ENCODE measurements at regions not wholly inside any gene's neighbourhood (a gene's known extent, or its start where the extent isn't known, plus 50 kb on each side); places are given as distances from the start of the nearest gene placed in this dataset.
"Not testable (repeated sequence)": the region's sequence is repeated elsewhere in the genome, so short reads cannot be mapped to it uniquely, and the experiment has no call there.

GRCh38 chr14:81584495-81584894 is 50.8 kb upstream of the SEL1L start:
- 97% methylated on average over 2 of the region's 2 CpGs for WGBS
- Histone ChIP-seq H3K27ac (ENCODE audit: low read depth in 1 of 2, low read length in 1 of 2) (no peak overlapping the region), H3K4me3 (ENCODE audit: low read length in 2 of 2) (no peak overlapping the region), H3K36me3 (ENCODE audit: control insufficient read depth in 2 of 2, insufficient read depth in 2 of 2, low read length in 1 of 2) (no peaks in the 10 kb centered on the region), H3K27me3 (ENCODE audit: control insufficient read depth in 2 of 2, insufficient read depth in 1 of 2, low read length in 1 of 2) (no peaks in the 10 kb centered on the region), H3K9me3 (ENCODE audit: control insufficient read depth in 2 of 2, insufficient read depth in 1 of 2, low read length in 1 of 2) (no peaks in the 10 kb centered on the region), H3K4me1 (ENCODE audit: control insufficient read depth in 2 of 2, insufficient read depth in 2 of 2, low read length in 2 of 2) (no peaks in the 10 kb centered on the region)
- DNase-seq (ENCODE audit: low read depth in 6 of 9, low spot score in 9 of 9) = no peak

GRCh38 chr14:81589381-81590065 is 55.9 kb upstream of the SEL1L start:
- 94% methylated on average over 7 of the region's 7 CpGs for WGBS
- H3K4me1 ChIP-seq (ENCODE audit: control insufficient read depth in 2 of 2, insufficient read depth in 2 of 2, low read length in 2 of 2) = no peaks in the 10 kb centered on the region
- H3K27ac ChIP-seq (ENCODE audit: low read depth in 1 of 2, low read length in 1 of 2) = no peak overlapping the region
- no peaks in the 10 kb centered on the region for H3K36me3 ChIP-seq (ENCODE audit: control insufficient read depth in 2 of 2, insufficient read depth in 2 of 2, low read length in 1 of 2)
- no peak for DNase-seq (ENCODE audit: low read depth in 6 of 9, low spot score in 9 of 9)
- no peaks in the 10 kb centered on the region for H3K9me3 ChIP-seq (ENCODE audit: control insufficient read depth in 2 of 2, insufficient read depth in 1 of 2, low read length in 1 of 2)
- H3K27me3 ChIP-seq (ENCODE audit: control insufficient read depth in 2 of 2, insufficient read depth in 1 of 2, low read length in 1 of 2) = no peaks in the 10 kb centered on the region
- H3K4me3 ChIP-seq (ENCODE audit: low read length in 2 of 2) = no peak overlapping the region

GRCh38 chr14:81591266-81591665 is 57.6 kb upstream of the SEL1L start:
- H3K4me1 ChIP-seq (ENCODE audit: control insufficient read depth in 2 of 2, insufficient read depth in 2 of 2, low read length in 2 of 2) = no peaks in the 10 kb centered on the region
- no peak for DNase-seq (ENCODE audit: low read depth in 6 of 9, low spot score in 9 of 9)
- WGBS = 89% methylated on average over 3 of the region's 3 CpGs

GRCh38 chr14:81594012-81594411 is 60.4 kb upstream of the SEL1L start:
- DNase-seq (ENCODE audit: low read depth in 6 of 9, low spot score in 9 of 9) = no peak
- Histone ChIP-seq H3K4me1 (ENCODE audit: control insufficient read depth in 2 of 2, insufficient read depth in 2 of 2, low read length in 2 of 2) (no peaks in the 10 kb centered on the region), H3K27me3 (ENCODE audit: control insufficient read depth in 2 of 2, insufficient read depth in 1 of 2, low read length in 1 of 2) (no peaks in the 10 kb centered on the region), H3K27ac (ENCODE audit: low read depth in 1 of 2, low read length in 1 of 2) (no peak overlapping the region), H3K36me3 (ENCODE audit: control insufficient read depth in 2 of 2, insufficient read depth in 2 of 2, low read length in 1 of 2) (no peaks in the 10 kb centered on the region), H3K9me3 (ENCODE audit: control insufficient read depth in 2 of 2, insufficient read depth in 1 of 2, low read length in 1 of 2) (no peaks in the 10 kb centered on the region), H3K4me3 (ENCODE audit: low read length in 2 of 2) (no peak overlapping the region)
- 83% methylated on average over 6 of the region's 6 CpGs for WGBS

More at GRCh38 chr14:81591266-81591665, 57.6 kb upstream of the SEL1L start:
- H3K9me3 ChIP-seq (ENCODE audit: control insufficient read depth in 2 of 2, insufficient read depth in 1 of 2, low read length in 1 of 2) = no peaks in the 10 kb centered on the region
- no peak overlapping the region for H3K4me3 ChIP-seq (ENCODE audit: low read length in 2 of 2)
- no peak overlapping the region for H3K27ac ChIP-seq (ENCODE audit: low read depth in 1 of 2, low read length in 1 of 2)
- no peaks in the 10 kb centered on the region for H3K36me3 ChIP-seq (ENCODE audit: control insufficient read depth in 2 of 2, insufficient read depth in 2 of 2, low read length in 1 of 2)
- no peaks in the 10 kb centered on the region for H3K27me3 ChIP-seq (ENCODE audit: control insufficient read depth in 2 of 2, insufficient read depth in 1 of 2, low read length in 1 of 2)

GRCh38 chr14:81605660-81606059 is 72.0 kb upstream of the SEL1L start:
- WGBS = 94% methylated on average over 6 of the region's 6 CpGs
- H3K4me3 ChIP-seq (ENCODE audit: low read length in 2 of 2) = no peak overlapping the region
- no peaks in the 10 kb centered on the region for H3K36me3 ChIP-seq (ENCODE audit: control insufficient read depth in 2 of 2, insufficient read depth in 2 of 2, low read length in 1 of 2)
- H3K27me3 ChIP-seq (ENCODE audit: control insufficient read depth in 2 of 2, insufficient read depth in 1 of 2, low read length in 1 of 2) = no peaks in the 10 kb centered on the region
- DNase-seq (ENCODE audit: low read depth in 6 of 9, low spot score in 9 of 9) = no peak
- H3K9me3 ChIP-seq (ENCODE audit: control insufficient read depth in 2 of 2, insufficient read depth in 1 of 2, low read length in 1 of 2) = no peaks in the 10 kb centered on the region
- H3K27ac ChIP-seq (ENCODE audit: low read depth in 1 of 2, low read length in 1 of 2) = no peak overlapping the region
- H3K4me1 ChIP-seq (ENCODE audit: control insufficient read depth in 2 of 2, insufficient read depth in 2 of 2, low read length in 2 of 2) = no peaks in the 10 kb centered on the region

GRCh38 chr14:81613341-81614045 is 79.8 kb upstream of the SEL1L start:
- Histone ChIP-seq H3K4me1 (ENCODE audit: control insufficient read depth in 2 of 2, insufficient read depth in 2 of 2, low read length in 2 of 2) (no peaks in the 10 kb centered on the region), H3K36me3 (ENCODE audit: control insufficient read depth in 2 of 2, insufficient read depth in 2 of 2, low read length in 1 of 2) (no peaks in the 10 kb centered on the region), H3K4me3 (ENCODE audit: low read length in 2 of 2) (no peak overlapping the region), H3K27me3 (ENCODE audit: control insufficient read depth in 2 of 2, insufficient read depth in 1 of 2, low read length in 1 of 2) (no peaks in the 10 kb centered on the region), H3K9me3 (ENCODE audit: control insufficient read depth in 2 of 2, insufficient read depth in 1 of 2, low read length in 1 of 2) (no peaks in the 10 kb centered on the region), H3K27ac (ENCODE audit: low read depth in 1 of 2, low read length in 1 of 2) (no peak overlapping the region)
- 60% methylated on average over 6 of the region's 6 CpGs for WGBS
- DNase-seq (ENCODE audit: low read depth in 6 of 9, low spot score in 9 of 9) = no peak

- H3K27ac ChIP-seq (ENCODE audit: low read depth in 1 of 2, low read length in 1 of 2); H3K4me1 ChIP-seq (ENCODE audit: control insufficient read depth in 2 of 2, insufficient read depth in 2 of 2, low read length in 2 of 2); H3K9me3 ChIP-seq (ENCODE audit: control insufficient read depth in 2 of 2, insufficient read depth in 1 of 2, low read length in 1 of 2); DNase-seq (ENCODE audit: low read depth in 6 of 9, low spot score in 9 of 9); H3K27me3 ChIP-seq (ENCODE audit: control insufficient read depth in 2 of 2, insufficient read depth in 1 of 2, low read length in 1 of 2); H3K4me3 ChIP-seq (ENCODE audit: low read length in 2 of 2); H3K36me3 ChIP-seq (ENCODE audit: control insufficient read depth in 2 of 2, insufficient read depth in 2 of 2, low read length in 1 of 2): not testable (repeated sequence)
- WGBS = 89% methylated on average over 9 of the region's 9 CpGs
Observed at GRCh38 chr14:81614302-81614701, 80.6 kb upstream of the SEL1L start.

- H3K4me1 ChIP-seq (ENCODE audit: control insufficient read depth in 2 of 2, insufficient read depth in 2 of 2, low read length in 2 of 2) = no peaks in the 10 kb centered on the region
- H3K9me3 ChIP-seq (ENCODE audit: control insufficient read depth in 2 of 2, insufficient read depth in 1 of 2, low read length in 1 of 2) = no peaks in the 10 kb centered on the region
- no peak overlapping the region for H3K4me3 ChIP-seq (ENCODE audit: low read length in 2 of 2)
- H3K36me3 ChIP-seq (ENCODE audit: control insufficient read depth in 2 of 2, insufficient read depth in 2 of 2, low read length in 1 of 2) = no peaks in the 10 kb centered on the region
- H3K27ac ChIP-seq (ENCODE audit: low read depth in 1 of 2, low read length in 1 of 2) = no peak overlapping the region
- no peaks in the 10 kb centered on the region for H3K27me3 ChIP-seq (ENCODE audit: control insufficient read depth in 2 of 2, insufficient read depth in 1 of 2, low read length in 1 of 2)
- WGBS = 93% methylated on average over 3 of the region's 3 CpGs
- DNase-seq (ENCODE audit: low read depth in 6 of 9, low spot score in 9 of 9) = no peak
Observed at GRCh38 chr14:81618695-81619094, 85.0 kb upstream of the SEL1L start.

- Histone ChIP-seq H3K4me3 (ENCODE audit: low read length in 2 of 2) (no peak overlapping the region), H3K9me3 (ENCODE audit: control insufficient read depth in 2 of 2, insufficient read depth in 1 of 2, low read length in 1 of 2) (no peaks in the 10 kb centered on the region), H3K27me3 (ENCODE audit: control insufficient read depth in 2 of 2, insufficient read depth in 1 of 2, low read length in 1 of 2) (no peaks in the 10 kb centered on the region), H3K4me1 (ENCODE audit: control insufficient read depth in 2 of 2, insufficient read depth in 2 of 2, low read length in 2 of 2) (no peaks in the 10 kb centered on the region), H3K27ac (ENCODE audit: low read depth in 1 of 2, low read length in 1 of 2) (no peak overlapping the region), H3K36me3 (ENCODE audit: control insufficient read depth in 2 of 2, insufficient read depth in 2 of 2, low read length in 1 of 2) (no peaks in the 10 kb centered on the region)
- no peak for DNase-seq (ENCODE audit: low read depth in 6 of 9, low spot score in 9 of 9)
- 94% methylated on average over 6 of the region's 6 CpGs for WGBS
Observed at GRCh38 chr14:81619816-81620215, 86.2 kb upstream of the SEL1L start.

All from thymus (tissue), 11 donors.